Right lobe of liver (tissue), 6 donors: ENCODE measurements at regions not wholly inside any gene's neighbourhood (a gene's known extent, or its start where the extent isn't known, plus 50 kb on each side); places are given as distances from the start of the nearest gene placed in this dataset.

Source experiments
- ATAC-seq, 4 donors: fragments of 200-7000 bp; cut with Tn5 transposase; one replicate each; pipeline ENCODE4 v1.9.1; 2020; ENCODE audit warnings: mild to moderate bottlenecking in 4 of 4, moderate library complexity in 4 of 4
- DNase-seq, 3 donors: peaks; one replicate each; pipeline ENCODE4 v3.0.0-alpha.2; 2020
- H3K27ac ChIP-seq, 3 donors: fragments of 200-600 bp; one replicate each; pipeline ENCODE4 v1.8.0; 2022
- H3K27me3 ChIP-seq, 2 donors: fragments of 200-600 bp; one replicate each; pipeline ENCODE4 v1.8.0; 2022
- H3K36me3 ChIP-seq, 4 donors: fragments of 200-600 bp; sonication (generic) in 1 of 4; one replicate each; pipeline versions ENCODE4 v1.5.1 to v1.8.0; 2017 to 2022; ENCODE audit warnings: control low read depth in 1 of 4
- H3K4me1 ChIP-seq, 4 donors: fragments of 200-600 bp; sonication (generic) in 1 of 4; one replicate each; pipeline versions ENCODE4 v1.5.1 to v1.8.0; 2017 to 2022; ENCODE audit warnings: control low read depth in 1 of 4
- H3K4me3 ChIP-seq, 3 donors: fragments of 200-600 bp; one replicate each; pipeline ENCODE4 v1.8.0; 2022
- H3K9me3 ChIP-seq, 4 donors: fragments of 200-600 bp; sonication (generic) in 1 of 4; one replicate each; pipeline versions ENCODE4 v1.5.1 to v1.8.0; 2017 to 2022; ENCODE audit warnings: control low read depth in 1 of 4
- CTCF ChIP-seq, 4 donors: fragments of 200-600 bp in 3 of 4; fragments of 450-650 bp in 1 of 4; IDR thresholded peaks; one replicate each; pipeline versions ENCODE4 v1.5.1 to v1.8.0; 2016 to 2022; ENCODE audit warnings: antibody characterized with exemption in 4 of 4, mild to moderate bottlenecking in 2 of 4
- POLR2A ChIP-seq: fragments of 450-650 bp; IDR thresholded peaks from one replicate; pipeline ENCODE4 v1.6.1; 2017; ENCODE audit warnings: antibody characterized with exemption, mild to moderate bottlenecking
- whole genome bisulfite sequencing: methylation state at CpG from one replicate; pipeline ENCODE4 v1.1.6; 2018; ENCODE audit warnings: low coverage, low lambda C conversion rate; ENCODE audit not compliant: insufficient coverage; ENCODE audit errors: missing lambda C conversion rate; 5-methylcytosine and 5-hydroxymethylcytosine counted together
- intact Hi-C, 2 donors: fragments of 100-400 bp; cut with DNase I; formaldehyde crosslinking; loops; one replicate each; pipeline versions ENCODE4 v1.11.2 to v1.14.1; 2022
- donor health status: DM: no; HTN: yes; CAD: no.
- donor health status: DM: no; HTN: no; CAD: no.
- donor health status: DM: no; HTN: no; CAD: no.
- donor health status: DM: no; HTN: yes; CAD: no.
- donor health status: DM: no; HTN: yes; CAD: no.

- H3K9me3 ChIP-seq: no peaks in the 10 kb centered on the region
- no peaks in the 10 kb centered on the region for H3K36me3 ChIP-seq
- DNase-seq (no peak), ATAC-seq (peak in 1 of 4 donors; percentile 85)
- intact Hi-C loops: no loop called here
- 65% methylated on average over 2 of the region's 2 CpGs for WGBS
- no peaks in the 10 kb centered on the region for H3K4me1 ChIP-seq
- no peak overlapping the region for H3K4me3 ChIP-seq
- H3K27me3 ChIP-seq: no peaks in the 10 kb centered on the region
- H3K27ac ChIP-seq: no peak overlapping the region
- no peak for TF ChIP-seq POLR2A
- no peak for TF ChIP-seq CTCF (IDR thresholded peaks at IDR 0.05)
These were observed 717.1 kb downstream of the CDH9 start for GRCh38 chr5:26321278-26321677.

- intact Hi-C loops: no loop called here
- WGBS: 50% methylated on average over 2 of the region's 2 CpGs
- Histone ChIP-seq H3K9me3 (no peaks in the 10 kb centered on the region), H3K4me1 (no peaks in the 10 kb centered on the region), H3K27me3 (no peaks in the 10 kb centered on the region), H3K4me3 (no peak overlapping the region), H3K27ac (no peak overlapping the region), H3K36me3 (no peaks in the 10 kb centered on the region)
- TF ChIP-seq CTCF (IDR thresholded peaks at IDR 0.05) (no peak), POLR2A (no peak)
- DNase-seq: no peak
- ATAC-seq: no peak
These were observed 728.0 kb downstream of the CDH9 start for GRCh38 chr5:26310415-26310814.

DNA sequence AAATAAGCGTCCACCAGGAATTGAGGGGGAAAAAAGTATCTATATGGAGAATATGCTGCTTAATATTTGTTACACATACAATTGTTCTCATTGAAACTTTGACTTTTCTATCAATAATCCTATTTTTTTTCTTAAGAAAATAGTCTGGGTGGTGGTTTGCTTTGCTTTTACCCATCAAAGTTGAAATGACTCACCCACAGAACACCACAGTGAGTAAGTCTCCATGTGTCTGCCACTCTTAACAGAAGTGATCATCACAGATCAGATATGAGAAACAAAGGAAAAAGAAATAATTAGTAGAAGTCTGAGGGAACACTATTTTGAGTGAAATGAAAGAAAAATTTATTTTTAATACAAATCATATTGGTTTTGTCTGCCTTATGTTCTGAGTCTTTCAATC, 742.8 kb downstream of the CDH9 start:
- DNase-seq (no peak), ATAC-seq (no peak)
- Histone ChIP-seq H3K27me3 (no peaks in the 10 kb centered on the region), H3K4me1 (no peaks in the 10 kb centered on the region), H3K9me3 (no peaks in the 10 kb centered on the region), H3K36me3 (no peaks in the 10 kb centered on the region), H3K4me3 (no peak overlapping the region), H3K27ac (no peak overlapping the region)
- WGBS: 13% methylated on average over 1 of the region's 1 CpG
- TF ChIP-seq POLR2A (no peak), CTCF (IDR thresholded peaks at IDR 0.05) (no peak)
- intact Hi-C loops: no loop called here

DNA sequence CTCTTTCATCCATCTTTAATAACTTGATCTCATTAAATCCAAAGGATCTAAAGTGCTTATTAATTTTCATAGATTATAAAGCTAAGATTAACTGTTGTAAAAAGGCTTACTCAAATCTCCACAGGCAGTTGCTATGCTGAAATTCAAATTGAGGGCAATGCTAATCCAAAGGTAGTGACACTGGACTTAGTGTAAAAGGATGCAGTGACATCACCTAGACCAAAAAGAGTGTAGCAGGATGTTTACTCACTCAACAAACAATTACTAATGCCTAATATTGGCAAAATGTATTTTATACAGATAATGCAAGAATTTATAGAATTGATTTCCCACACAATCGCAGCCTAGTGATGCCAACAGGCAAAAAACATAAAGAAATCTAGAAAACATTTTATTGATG, 756.2 kb downstream of the CDH9 start:
- no peak for ATAC-seq
- TF ChIP-seq POLR2A (no peak), CTCF (IDR thresholded peaks at IDR 0.05) (no peak)
- 56% methylated on average over 1 of the region's 1 CpG for WGBS
- no peaks in the 10 kb centered on the region for H3K9me3 ChIP-seq
- H3K4me3 ChIP-seq: no peak overlapping the region
- H3K27ac ChIP-seq: no peak overlapping the region
- no peaks in the 10 kb centered on the region for H3K36me3 ChIP-seq
- intact Hi-C loops: no loop called here
- no peak for DNase-seq
- H3K4me1 ChIP-seq: no peaks in the 10 kb centered on the region
- no peaks in the 10 kb centered on the region for H3K27me3 ChIP-seq

- TF ChIP-seq POLR2A (no peak), CTCF (IDR thresholded peaks at IDR 0.05) (no peak)
- no peak overlapping the region for H3K27ac ChIP-seq
- H3K36me3 ChIP-seq: no peaks in the 10 kb centered on the region
- 24% methylated on average over 2 of the region's 2 CpGs for WGBS
- ATAC-seq (no peak), DNase-seq (no peak)
- intact Hi-C loops: no loop called here
- H3K4me1 ChIP-seq: no peaks in the 10 kb centered on the region
- H3K27me3 ChIP-seq: no peaks in the 10 kb centered on the region
- H3K4me3 ChIP-seq: no peak overlapping the region
- H3K9me3 ChIP-seq: no peaks in the 10 kb centered on the region
These were observed 760.3 kb downstream of the CDH9 start for GRCh38 chr5:26278078-26278477.
